HG03280 (cell line): ENCODE measurements at regions not wholly inside any gene's neighbourhood (a gene's known extent, or its start where the extent isn't known, plus 50 kb on each side); places are given as distances from the start of the nearest gene placed in this dataset.

Experiments
- ATAC-seq: cut with Tn5 transposase; IDR thresholded peaks from one replicate; pipeline ENCODE4 v1.9.1; 2021; ENCODE audit warnings: mild to moderate bottlenecking, moderate library complexity; ENCODE audit not compliant: unreplicated experiment

- no peak for ATAC-seq
Observed at GRCh38 chr7:25828468-25828867, 323.5 kb upstream of the NFE2L3 start.

- ATAC-seq, result no peak
Observed at GRCh38 chr7:25829663-25830062, 322.3 kb upstream of the NFE2L3 start.

GRCh38 chr7:25830215-25830614 lies 321.8 kb upstream of the NFE2L3 start:
- ATAC-seq, result no peak

GRCh38 chr7:25831062-25831691 lies 320.8 kb upstream of the NFE2L3 start:
- ATAC-seq, result no peak

GRCh38 chr7:25831831-25832411 lies 320.1 kb upstream of the NFE2L3 start:
- no peak for ATAC-seq

GRCh38 chr7:25832456-25832855 lies 319.5 kb upstream of the NFE2L3 start:
- ATAC-seq, result no peak

GRCh38 chr7:25832929-25833328 lies 319.1 kb upstream of the NFE2L3 start:
- ATAC-seq, result no peak

GRCh38 chr7:25834050-25834449 lies 317.9 kb upstream of the NFE2L3 start:
- ATAC-seq, result no peak

- ATAC-seq, result no peak
Observed at GRCh38 chr7:25835197-25835596, 316.8 kb upstream of the NFE2L3 start.

- ATAC-seq, result no peak
Observed at GRCh38 chr7:25839084-25839769, 312.8 kb upstream of the NFE2L3 start.

- no peak for ATAC-seq
Observed at GRCh38 chr7:25840209-25840792, 311.7 kb upstream of the NFE2L3 start.

- no peak for ATAC-seq
Observed at GRCh38 chr7:25841575-25841974, 310.4 kb upstream of the NFE2L3 start.

GRCh38 chr7:25842201-25842733 lies 309.7 kb upstream of the NFE2L3 start:
- no peak for ATAC-seq

GRCh38 chr7:25843467-25843866 lies 308.5 kb upstream of the NFE2L3 start:
- ATAC-seq, result no peak

GRCh38 chr7:25844102-25844870 lies 307.7 kb upstream of the NFE2L3 start:
- no peak for ATAC-seq

- no peak for ATAC-seq
Observed at GRCh38 chr7:25845464-25845863, 306.5 kb upstream of the NFE2L3 start.

GRCh38 chr7:25846722-25847121 lies 305.3 kb upstream of the NFE2L3 start:
- ATAC-seq, result no peak

GRCh38 chr7:25847336-25848070 lies 304.5 kb upstream of the NFE2L3 start:
- ATAC-seq, result no peak

- ATAC-seq, result no peak
Observed at GRCh38 chr7:25849500-25850184, 302.4 kb upstream of the NFE2L3 start.

- ATAC-seq, result no peak
Observed at GRCh38 chr7:25850216-25850615, 301.8 kb upstream of the NFE2L3 start.
